Vagina (tissue), 2 donors: ENCODE measurements at regions not wholly inside any gene's neighbourhood (a gene's known extent, or its start where the extent isn't known, plus 50 kb on each side); places are given as distances from the start of the nearest gene placed in this dataset.

Experiments used
- POLR2AphosphoS5 ChIP-seq, 2 donors: sonication (generic); formaldehyde crosslinking; IDR thresholded peaks; one replicate each; pipeline ENCODE4 v1.9.0; 2017; ENCODE audit warnings: antibody characterized with exemption in 2 of 2, mild to moderate bottlenecking in 2 of 2, low read depth in 1 of 2; ENCODE audit not compliant: insufficient read depth in 1 of 2
- TF ChIP-seq, protein P1 (sequence below), 3 experiments: fragments of 450-650 bp in 2 of 3; fragments of 200-600 bp in 1 of 3; sonication (generic) in 1 of 3; IDR thresholded peaks; one replicate each; pipeline ENCODE4 v1.5.1; 2017 to 2019; ENCODE audit warnings: antibody characterized with exemption in 3 of 3, mild to moderate bottlenecking in 2 of 3, moderate library complexity in 2 of 3

DNA sequence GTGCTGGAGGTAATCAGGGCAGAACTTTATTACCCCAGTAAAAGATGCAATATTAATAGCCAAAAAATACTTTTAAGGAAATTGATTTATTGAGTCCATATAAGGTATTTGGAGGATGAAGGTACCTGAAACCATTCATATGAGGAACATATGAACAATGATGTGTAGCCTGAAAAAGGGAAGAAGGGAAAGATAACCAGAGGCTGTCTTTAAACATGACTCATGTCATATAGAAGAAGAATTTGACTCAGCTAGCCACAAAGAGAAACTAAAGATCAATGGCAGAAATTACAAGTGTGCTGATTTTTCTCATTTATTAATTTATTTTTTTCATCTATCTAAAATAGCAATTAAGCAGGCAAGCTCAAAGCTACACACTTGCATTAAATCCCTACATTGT lies 136.2 kb upstream of the DUSP10 start:
- TF ChIP-seq POLR2AphosphoS5 (IDR thresholded peaks at IDR 0.05; ENCODE audit: insufficient read depth in 1 of 2, low read depth in 1 of 2): no peak
- TF ChIP-seq, protein P1, sequence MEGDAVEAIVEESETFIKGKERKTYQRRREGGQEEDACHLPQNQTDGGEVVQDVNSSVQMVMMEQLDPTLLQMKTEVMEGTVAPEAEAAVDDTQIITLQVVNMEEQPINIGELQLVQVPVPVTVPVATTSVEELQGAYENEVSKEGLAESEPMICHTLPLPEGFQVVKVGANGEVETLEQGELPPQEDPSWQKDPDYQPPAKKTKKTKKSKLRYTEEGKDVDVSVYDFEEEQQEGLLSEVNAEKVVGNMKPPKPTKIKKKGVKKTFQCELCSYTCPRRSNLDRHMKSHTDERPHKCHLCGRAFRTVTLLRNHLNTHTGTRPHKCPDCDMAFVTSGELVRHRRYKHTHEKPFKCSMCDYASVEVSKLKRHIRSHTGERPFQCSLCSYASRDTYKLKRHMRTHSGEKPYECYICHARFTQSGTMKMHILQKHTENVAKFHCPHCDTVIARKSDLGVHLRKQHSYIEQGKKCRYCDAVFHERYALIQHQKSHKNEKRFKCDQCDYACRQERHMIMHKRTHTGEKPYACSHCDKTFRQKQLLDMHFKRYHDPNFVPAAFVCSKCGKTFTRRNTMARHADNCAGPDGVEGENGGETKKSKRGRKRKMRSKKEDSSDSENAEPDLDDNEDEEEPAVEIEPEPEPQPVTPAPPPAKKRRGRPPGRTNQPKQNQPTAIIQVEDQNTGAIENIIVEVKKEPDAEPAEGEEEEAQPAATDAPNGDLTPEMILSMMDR (IDR thresholded peaks at IDR 0.05): no peak
